ENCODE measurements at regions not wholly inside any gene's neighbourhood (a gene's known extent, or its start where the extent isn't known, plus 50 kb on each side); places are given as distances from the start of the nearest gene placed in this dataset.

GRCh38 chr10:33776419-33777070 lies 442.1 kb upstream of the NRP1 start:
- Histone ChIP-seq H3K4ac (replicated peaks; ENCODE audit: insufficient read length, low read depth, low read length) (peak overlapping the region; percentile 8), H3K18ac (ENCODE audit: extremely low read depth, low read length) (no peak overlapping the region), H4K20me1 (replicated peaks in 1 of 2; ENCODE audit: control insufficient read depth in 1 of 2, insufficient read depth in 2 of 2, low read length in 2 of 2) (no peaks in the 10 kb centered on the region), H2AFZ (ENCODE audit: low read length) (no peak overlapping the region), H3K79me1 (ENCODE audit: low read depth, low read length) (no peaks in the 10 kb centered on the region), H3K27ac (ENCODE audit: low read depth, low read length) (no peak overlapping the region), H3K56ac (replicated peaks; ENCODE audit: insufficient read length, low read depth, low read length) (no peak overlapping the region), H2AK5ac (ENCODE audit: low read depth, low read length) (no peak overlapping the region), H4K8ac (ENCODE audit: extremely low read depth, insufficient read depth, low read length) (no peak overlapping the region), H4K5ac (ENCODE audit: insufficient read length, low read depth, low read length) (no peak overlapping the region), H3K14ac (ENCODE audit: insufficient read length) (no peak overlapping the region), H2BK120ac (replicated peaks; ENCODE audit: low read depth, low read length) (no peak overlapping the region), H3K9ac (replicated peaks in 1 of 4; ENCODE audit: extremely low read depth in 1 of 4, low read depth in 3 of 4, low read length in 3 of 4) (no peak overlapping the region), H3K9me3 (ENCODE audit: insufficient read depth in 2 of 2, low read depth in 1 of 2, low read length in 1 of 2) (no peaks in the 10 kb centered on the region), H4K91ac (replicated peaks; ENCODE audit: insufficient read length, low read length) (no peak overlapping the region), H3K79me2 (ENCODE audit: control insufficient read depth in 1 of 2, insufficient read depth in 2 of 2, low read length in 2 of 2) (no peaks in the 10 kb centered on the region), H3K4me3 (ENCODE audit: extremely low read depth in 1 of 4, insufficient read depth in 2 of 4, low read depth in 3 of 4, low read length in 4 of 4) (no peak overlapping the region), H2BK5ac (ENCODE audit: low read depth, low read length) (no peak overlapping the region), H3K4me2 (ENCODE audit: insufficient read depth in 1 of 2, low read depth in 2 of 2, low read length in 2 of 2) (no peak overlapping the region), H2BK20ac (ENCODE audit: low read length) (no peak overlapping the region), H2BK15ac (ENCODE audit: low read length) (no peak overlapping the region), H3K27me3 (replicated peaks in 1 of 4; ENCODE audit: control insufficient read depth in 3 of 4, extremely low read depth in 1 of 4, insufficient read depth in 3 of 4, low read length in 3 of 4) (0 out of 7 replicates have a peak, but pooled peaks cover 0 to 2% (median 0%) of the 10 kb centered on the region in 4 experiments), H3K23me2 (ENCODE audit: low read depth, low read length) (no peaks in the 10 kb centered on the region), H3K4me1 (replicated peaks in 1 of 4; ENCODE audit: control insufficient read depth in 3 of 4, insufficient read depth in 4 of 4, low read length in 3 of 4) (peaks cover 6 to 19% (median 14%) of the 10 kb centered on the region in 4 experiments), H3K36me3 (ENCODE audit: control insufficient read depth in 2 of 4, insufficient read depth in 4 of 4, low read length in 3 of 4) (no peaks in the 10 kb centered on the region), H3K23ac (ENCODE audit: insufficient read length) (no peak overlapping the region), H2BK12ac (ENCODE audit: low read depth, low read length) (no peak overlapping the region)
- DNase-seq (ENCODE audit: low read depth in 1 of 2, low spot score in 2 of 2) (no peak), FAIRE-seq (no peak)
- ChIA-PET CTCF (ENCODE audit: partially characterized antibody) (interaction anchor here (0.7 to 1.0 kb wide), 3 partner anchors 8 to 860 kb away, joined by 3 to 4 read pairs (median 3); no protein-coding TSS in a partner anchor), POLR2A (ENCODE audit: partially characterized antibody) (interaction anchor here (1.3 kb wide), 1 partner anchor 21 kb away, joined by 3 read pairs; no protein-coding TSS in a partner anchor)
- TF ChIP-seq CEBPB (IDR thresholded peaks at IDR 0.05; ENCODE audit: low read depth, low read length) (no peak), SUZ12 (IDR thresholded peaks at IDR 0.05; ENCODE audit: low read length) (no peak)
- 90% methylated on average over 2 of the region's 2 CpGs; no CpG with 5 or more reads in 1 of the 2 experiments for WGBS, 2 experiments (ENCODE audit: extremely low coverage in 1 of 2, insufficient coverage in 1 of 2, insufficient read length in 1 of 2, insufficient replicate concordance in 2 of 2, low coverage in 1 of 2, low lambda C conversion rate in 2 of 2, missing lambda C conversion rate in 1 of 2)

All from H1 (cell line).